Epithelial cell of proximal tubule (primary cell): ENCODE measurements at regions not wholly inside any gene's neighbourhood (a gene's known extent, or its start where the extent isn't known, plus 50 kb on each side); places are given as distances from the start of the nearest gene placed in this dataset.
"Not testable (repeated sequence)": the region's sequence is repeated elsewhere in the genome, so short reads cannot be mapped to it uniquely, and the experiment has no call there.

Experiments
- DNase-seq: peaks from one replicate; pipeline ENCODE4 v3.0.0-alpha.2; 2011; ENCODE audit warnings: low read depth
- H3K4me3 ChIP-seq: 2 replicates; pipeline ENCODE4 v1.5.1; 2011; ENCODE audit warnings: low read depth, mild to moderate bottlenecking, low read length
- CTCF ChIP-seq: conservative IDR thresholded peaks from 2 replicates; pipeline ENCODE4 v1.5.1; 2012; ENCODE audit warnings: low read depth, mild to moderate bottlenecking, low read length

- H3K4me3 ChIP-seq, DNase-seq: not testable (repeated sequence)
Observed at GRCh38 chr6:21282360-21282759, 311.2 kb upstream of the SOX4 start.

GRCh38 chr6:21284166-21284565 is 309.4 kb upstream of the SOX4 start:
- no peak overlapping the region for H3K4me3 ChIP-seq
- no peak for DNase-seq
- no peak for TF ChIP-seq CTCF

- no peak overlapping the region for H3K4me3 ChIP-seq
- no peak for TF ChIP-seq CTCF
- DNase-seq = no peak
Observed at GRCh38 chr6:21284706-21285105, 308.8 kb upstream of the SOX4 start.

DNA sequence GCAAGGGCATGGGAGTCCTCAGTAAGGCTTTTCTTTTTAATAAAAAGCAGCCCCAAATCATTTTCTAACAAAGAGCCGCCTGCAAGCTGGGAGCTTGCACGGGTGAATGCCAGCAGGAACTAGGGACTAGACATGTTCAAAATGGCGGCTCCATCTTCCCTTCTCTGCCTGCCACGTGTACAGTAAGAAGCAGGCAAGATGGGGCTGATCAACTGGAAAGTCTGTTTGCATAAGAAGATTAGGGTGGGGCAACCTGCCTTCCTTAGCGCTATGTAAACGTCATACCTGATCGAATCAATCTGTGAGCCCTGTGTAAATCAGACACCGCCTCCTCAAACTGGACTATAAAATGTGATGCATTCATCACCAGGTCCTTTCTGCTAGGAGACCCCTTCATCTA is 299.4 kb upstream of the SOX4 start:
- H3K4me3 ChIP-seq = no peak overlapping the region
- TF ChIP-seq CTCF = no peak

GRCh38 chr6:21295506-21296240 is 297.9 kb upstream of the SOX4 start:
- TF ChIP-seq CTCF = no peak
- no peak overlapping the region for H3K4me3 ChIP-seq
- no peak for DNase-seq

More for the DNA sequence above, 299.4 kb upstream of the SOX4 start:
- no peak for DNase-seq

GRCh38 chr6:21297665-21298064 is 295.9 kb upstream of the SOX4 start:
- no peak for TF ChIP-seq CTCF
- H3K4me3 ChIP-seq = no peak overlapping the region

GRCh38 chr6:21299216-21299615 is 294.3 kb upstream of the SOX4 start:
- DNase-seq = no peak
- TF ChIP-seq CTCF = no peak
- no peak overlapping the region for H3K4me3 ChIP-seq

More at GRCh38 chr6:21297665-21298064, 295.9 kb upstream of the SOX4 start:
- DNase-seq = no peak
